SK-N-SH (cell line): ENCODE measurements at regions not wholly inside any gene's neighbourhood (a gene's known extent, or its start where the extent isn't known, plus 50 kb on each side); places are given as distances from the start of the nearest gene placed in this dataset.

ENCODE experiments used
- CTCF ChIA-PET: fragments of 300-600, 350-600 bp; formaldehyde crosslinking; extraction: SDS; loops from one replicate; lab custom pipeline; 2021; lab: Yijun Ruan, JAX
- POLR2A ChIA-PET: fragments of 350-600 bp; sonication (Branson Sonifier 250); formaldehyde crosslinking; extraction: SDS; loops from one replicate; lab custom pipeline; 2020; ENCODE audit warnings: antibody characterized with exemption, inconsistent platforms; lab: Yijun Ruan, JAX
- DNase-seq: peaks from one replicate; pipeline ENCODE4 v3.0.0; 2012
- H2AFZ ChIP-seq: fragments of 200-600 bp; sonication (generic); 2 replicates; pipeline ENCODE4 v1.8.1; 2016; ENCODE audit warnings: antibody characterized with exemption, mild to moderate bottlenecking, low read depth
- H3F3A ChIP-seq: fragments of 200-600 bp; sonication (generic); replicated peaks from 2 replicates; pipeline ENCODE3; 2016; ENCODE audit warnings: antibody characterized with exemption, mild to moderate bottlenecking; ENCODE audit not compliant: insufficient read depth
- H3K27ac ChIP-seq, 2 experiments: fragments of 200-500 bp in 1 of 2; fragments of 200-600 bp in 1 of 2; sonication (Bioruptor generic) in 1 of 2; sonication (generic), shearing (Covaris generic) in 1 of 2; 2 replicates each; pipeline versions ENCODE4 v1.5.1 to v1.6.1; 2014 to 2016; ENCODE audit warnings: low read depth in 2 of 2, inconsistent platforms in 1 of 2, low read length in 1 of 2, mild to moderate bottlenecking in 1 of 2, mixed read lengths in 1 of 2
- H3K27me3 ChIP-seq: fragments of 200-600 bp; sonication (generic), shearing (Covaris generic); 2 replicates; pipeline ENCODE4 v1.6.1; 2016; ENCODE audit warnings: mixed run types; ENCODE audit not compliant: insufficient read depth
- H3K36me3 ChIP-seq, 2 experiments: fragments of 200-500 bp in 1 of 2; fragments of 200-600 bp in 1 of 2; sonication (Bioruptor generic) in 1 of 2; sonication (generic) in 1 of 2; replicated peaks in 1 of 2; 2 replicates each; pipeline versions ENCODE3 to v1.5.1; 2014 to 2016; ENCODE audit warnings: low read length in 1 of 2, mild to moderate bottlenecking in 1 of 2; ENCODE audit not compliant: insufficient read depth in 2 of 2, control insufficient read depth in 1 of 2
- H3K4me1 ChIP-seq, 2 experiments: fragments of 200-500 bp in 1 of 2; fragments of 200-600 bp in 1 of 2; sonication (Bioruptor generic) in 1 of 2; sonication (generic), shearing (Covaris generic) in 1 of 2; 2 replicates each; pipeline versions ENCODE4 v1.5.1 to v1.6.1; 2014 to 2016; ENCODE audit warnings: low read depth in 1 of 2, low read length in 1 of 2, mixed run types in 1 of 2; ENCODE audit not compliant: insufficient read depth in 2 of 2, control insufficient read depth in 1 of 2
- H3K4me2 ChIP-seq: fragments of 200-600 bp; sonication (generic), shearing (Covaris generic); 2 replicates; pipeline ENCODE4 v1.6.1; 2017; ENCODE audit warnings: mixed run types
- H3K4me3 ChIP-seq, 2 experiments: fragments of 200-500 bp in 1 of 2; fragments of 200-600 bp in 1 of 2; sonication (Bioruptor generic) in 1 of 2; sonication (generic), shearing (Covaris generic) in 1 of 2; 2 replicates each; pipeline versions ENCODE4 v1.5.1 to v1.8.1; 2014 to 2016; ENCODE audit warnings: low read depth in 2 of 2, inconsistent platforms in 1 of 2, low read length in 1 of 2, mild to moderate bottlenecking in 1 of 2, mixed read lengths in 1 of 2, moderate library complexity in 1 of 2
- H3K79me2 ChIP-seq: fragments of 200-600 bp; sonication (generic); 2 replicates; pipeline ENCODE4 v1.8.1; 2017; ENCODE audit warnings: mild to moderate bottlenecking; ENCODE audit not compliant: insufficient read depth
- H3K9ac ChIP-seq: fragments of 200-600 bp; sonication (generic); 2 replicates; pipeline ENCODE4 v1.6.1; 2017; ENCODE audit warnings: mixed run types
- H3K9me2 ChIP-seq: fragments of 200-600 bp; sonication (generic); 2 replicates; pipeline ENCODE4 v1.6.1; 2017; ENCODE audit warnings: mixed run types
- H3K9me3 ChIP-seq: fragments of 200-600 bp; sonication (generic); 2 replicates; pipeline ENCODE4 v1.6.1; 2017; ENCODE audit warnings: mixed run types, mild to moderate bottlenecking, moderate library complexity
- H4K20me1 ChIP-seq: fragments of 200-600 bp; sonication (generic); 2 replicates; pipeline ENCODE4 v1.6.1; 2017; ENCODE audit warnings: mild to moderate bottlenecking, mixed run types; ENCODE audit not compliant: insufficient read depth
- IRF3 ChIP-seq: fragments of 150-350 bp; IDR thresholded peaks from 2 replicates; pipeline ENCODE4 v1.6.1; 2016; ENCODE audit warnings: mild to moderate bottlenecking, low read depth, low read length
- JUND ChIP-seq: IDR thresholded peaks from 2 replicates; pipeline ENCODE4 v1.4.0; 2012
- MAX ChIP-seq: IDR thresholded peaks from 2 replicates; pipeline ENCODE4 v1.4.0; 2012; ENCODE audit warnings: low read depth
- MEF2A ChIP-seq: IDR thresholded peaks from 2 replicates; pipeline ENCODE4 v1.4.0; 2012; ENCODE audit warnings: low read depth, borderline replicate concordance
- NRF1 ChIP-seq: IDR thresholded peaks from 2 replicates; pipeline ENCODE4 v1.6.1; 2012; ENCODE audit warnings: low read depth, mild to moderate bottlenecking, low read length
- POLR2AphosphoS5 ChIP-seq: IDR thresholded peaks from 2 replicates; pipeline ENCODE4 v1.6.1; 2012; ENCODE audit warnings: low read depth, low read length
- RCOR1 ChIP-seq: fragments of 150-350 bp; IDR thresholded peaks from 2 replicates; pipeline ENCODE4 v1.6.1; 2017; ENCODE audit warnings: antibody characterized with exemption, low read length
- REST ChIP-seq: IDR thresholded peaks from 2 replicates; pipeline ENCODE4 v1.6.1; 2012; ENCODE audit warnings: mild to moderate bottlenecking, low read depth, low read length, moderate library complexity
- WGBS: methylation state at CpG from one replicate; pipeline ENCODE4 v1.1.6; 2017; ENCODE audit warnings: low lambda C conversion rate; 5-methylcytosine and 5-hydroxymethylcytosine counted together
- TF ChIP-seq, protein P1 (sequence below): IDR thresholded peaks from 2 replicates; pipeline ENCODE4 v1.4.0; 2012; ENCODE audit warnings: low read depth, borderline replicate concordance
- TF ChIP-seq, protein P2 (sequence below): fragments of 200-600 bp; sonication (generic); IDR thresholded peaks from 2 replicates; pipeline ENCODE4 v1.6.1; 2017; ENCODE audit warnings: antibody characterized with exemption, mild to moderate bottlenecking, moderate library complexity

DNA sequence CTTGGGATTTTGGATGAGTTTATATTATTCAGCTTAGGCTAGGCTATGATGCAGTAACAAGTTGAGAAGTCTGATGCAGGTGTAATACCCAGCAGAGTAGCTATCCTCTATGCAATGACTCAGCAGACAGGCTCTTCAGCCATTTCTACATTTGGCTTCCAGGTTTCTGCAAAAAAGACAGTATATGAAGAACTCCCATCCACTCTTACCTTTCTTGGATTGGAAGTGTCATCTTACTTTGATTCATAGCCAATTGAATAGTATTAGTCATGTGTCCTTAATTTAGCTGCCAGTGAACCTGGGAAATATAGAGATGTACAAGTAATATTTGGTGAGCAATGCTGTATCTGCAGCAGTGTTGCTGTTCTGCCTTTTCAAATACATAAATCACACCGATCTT, 127.8 kb upstream of the NPSR1 start (continued):
- TF ChIP-seq, protein P1, sequence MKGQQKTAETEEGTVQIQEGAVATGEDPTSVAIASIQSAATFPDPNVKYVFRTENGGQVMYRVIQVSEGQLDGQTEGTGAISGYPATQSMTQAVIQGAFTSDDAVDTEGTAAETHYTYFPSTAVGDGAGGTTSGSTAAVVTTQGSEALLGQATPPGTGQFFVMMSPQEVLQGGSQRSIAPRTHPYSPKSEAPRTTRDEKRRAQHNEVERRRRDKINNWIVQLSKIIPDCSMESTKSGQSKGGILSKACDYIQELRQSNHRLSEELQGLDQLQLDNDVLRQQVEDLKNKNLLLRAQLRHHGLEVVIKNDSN: no peak
- TF ChIP-seq, all 33 proteins: peak for 0

- Histone ChIP-seq H3K4me1 (no peaks in the 10 kb centered on the region), H3K4me3 (no peak overlapping the region), H3K79me2 (no peaks in the 10 kb centered on the region), H2AFZ (no peak overlapping the region), H3K4me2 (no peak overlapping the region), H3K27me3 (no peaks in the 10 kb centered on the region), H4K20me1 (no peaks in the 10 kb centered on the region), H3K27ac (no peak overlapping the region), H3K36me3 (no peaks in the 10 kb centered on the region), H3K9me2 (no peaks in the 10 kb centered on the region), H3K9ac (no peak overlapping the region), H3F3A (no peaks in the 10 kb centered on the region), H3K9me3 (peaks cover 4% of the 10 kb centered on the region)
- WGBS: 18% methylated on average over 1 of the region's 1 CpG
- no peak for DNase-seq
- CTCF ChIA-PET: no interaction called here
- POLR2A ChIA-PET: no interaction called here
- TF ChIP-seq, protein P2, sequence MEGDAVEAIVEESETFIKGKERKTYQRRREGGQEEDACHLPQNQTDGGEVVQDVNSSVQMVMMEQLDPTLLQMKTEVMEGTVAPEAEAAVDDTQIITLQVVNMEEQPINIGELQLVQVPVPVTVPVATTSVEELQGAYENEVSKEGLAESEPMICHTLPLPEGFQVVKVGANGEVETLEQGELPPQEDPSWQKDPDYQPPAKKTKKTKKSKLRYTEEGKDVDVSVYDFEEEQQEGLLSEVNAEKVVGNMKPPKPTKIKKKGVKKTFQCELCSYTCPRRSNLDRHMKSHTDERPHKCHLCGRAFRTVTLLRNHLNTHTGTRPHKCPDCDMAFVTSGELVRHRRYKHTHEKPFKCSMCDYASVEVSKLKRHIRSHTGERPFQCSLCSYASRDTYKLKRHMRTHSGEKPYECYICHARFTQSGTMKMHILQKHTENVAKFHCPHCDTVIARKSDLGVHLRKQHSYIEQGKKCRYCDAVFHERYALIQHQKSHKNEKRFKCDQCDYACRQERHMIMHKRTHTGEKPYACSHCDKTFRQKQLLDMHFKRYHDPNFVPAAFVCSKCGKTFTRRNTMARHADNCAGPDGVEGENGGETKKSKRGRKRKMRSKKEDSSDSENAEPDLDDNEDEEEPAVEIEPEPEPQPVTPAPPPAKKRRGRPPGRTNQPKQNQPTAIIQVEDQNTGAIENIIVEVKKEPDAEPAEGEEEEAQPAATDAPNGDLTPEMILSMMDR: no peak
- no peak for TF ChIP-seq REST
- no peak for TF ChIP-seq IRF3
- TF ChIP-seq NRF1: no peak
- no peak for TF ChIP-seq MEF2A
- no peak for TF ChIP-seq RCOR1
- TF ChIP-seq, protein P1: no peak
- TF ChIP-seq POLR2AphosphoS5: no peak
- no peak for TF ChIP-seq JUND
- TF ChIP-seq MAX: no peak
These were observed 119.0 kb upstream of the NPSR1 start for GRCh38 chr7:34539003-34539402.
